ENCODE measurements at regions not wholly inside any gene's neighbourhood (a gene's known extent, or its start where the extent isn't known, plus 50 kb on each side); places are given as distances from the start of the nearest gene placed in this dataset.

GRCh38 chr2:121947674-121948073 lies 192.2 kb downstream of the TSN start:
- Histone ChIP-seq H3K36me3 (no peaks in the 10 kb centered on the region), H3K27me3 (replicated peaks; ENCODE audit: insufficient read depth) (no peaks in the 10 kb centered on the region), H3K27ac (no peak overlapping the region), H3K9me3 (no peaks in the 10 kb centered on the region), H3K4me3 (no peak overlapping the region), H3K4me1 (ENCODE audit: control insufficient read depth in 1 of 2, low read depth in 2 of 2) (no peaks in the 10 kb centered on the region)
- no peak for TF ChIP-seq CTCF (IDR thresholded peaks at IDR 0.05)
- no peak for ATAC-seq (ENCODE audit: insufficient number of reproducible peaks, low FRiP score, low read depth)
- DNase-seq (ENCODE audit: low spot score): no peak

- no peaks in the 10 kb centered on the region for H3K36me3 ChIP-seq
- H3K4me1 ChIP-seq (ENCODE audit: control insufficient read depth in 1 of 2, low read depth in 2 of 2): no peaks in the 10 kb centered on the region
- no peaks in the 10 kb centered on the region for H3K9me3 ChIP-seq
- TF ChIP-seq CTCF (IDR thresholded peaks at IDR 0.05): no peak
- ATAC-seq (ENCODE audit: insufficient number of reproducible peaks, low FRiP score, low read depth) (no peak), DNase-seq (ENCODE audit: low spot score) (no peak)
- no peaks in the 10 kb centered on the region for H3K27me3 ChIP-seq (replicated peaks; ENCODE audit: insufficient read depth)
- no peak overlapping the region for H3K27ac ChIP-seq
- H3K4me3 ChIP-seq: no peak overlapping the region
Observed at GRCh38 chr2:121949271-121949670, 193.8 kb downstream of the TSN start.

GRCh38 chr2:121955426-121955825 lies 200.0 kb downstream of the TSN start:
- Histone ChIP-seq H3K4me1 (ENCODE audit: control insufficient read depth in 1 of 2, low read depth in 2 of 2) (no peaks in the 10 kb centered on the region), H3K27me3 (replicated peaks; ENCODE audit: insufficient read depth) (no peaks in the 10 kb centered on the region), H3K36me3 (no peaks in the 10 kb centered on the region), H3K9me3 (no peaks in the 10 kb centered on the region), H3K4me3 (no peak overlapping the region), H3K27ac (no peak overlapping the region)
- no peak for DNase-seq (ENCODE audit: low spot score)
- no peak for ATAC-seq (ENCODE audit: insufficient number of reproducible peaks, low FRiP score, low read depth)
- no peak for TF ChIP-seq CTCF (IDR thresholded peaks at IDR 0.05)

- no peak for ATAC-seq (ENCODE audit: insufficient number of reproducible peaks, low FRiP score, low read depth)
- H3K4me1 ChIP-seq (ENCODE audit: control insufficient read depth in 1 of 2, low read depth in 2 of 2): no peaks in the 10 kb centered on the region
Observed at GRCh38 chr2:121955872-121956271, 200.4 kb downstream of the TSN start.

GRCh38 chr2:121960251-121960650 lies 204.8 kb downstream of the TSN start:
- no peaks in the 10 kb centered on the region for H3K36me3 ChIP-seq
- H3K4me1 ChIP-seq (ENCODE audit: control insufficient read depth in 1 of 2, low read depth in 2 of 2): no peaks in the 10 kb centered on the region
- ATAC-seq (ENCODE audit: insufficient number of reproducible peaks, low FRiP score, low read depth): no peak
- no peak for TF ChIP-seq CTCF (IDR thresholded peaks at IDR 0.05)
- H3K4me3 ChIP-seq: no peak overlapping the region
- H3K9me3 ChIP-seq: no peaks in the 10 kb centered on the region
- no peak for DNase-seq (ENCODE audit: low spot score)
- H3K27ac ChIP-seq: no peak overlapping the region
- no peaks in the 10 kb centered on the region for H3K27me3 ChIP-seq (replicated peaks; ENCODE audit: insufficient read depth)

More at GRCh38 chr2:121955872-121956271, 200.4 kb downstream of the TSN start:
- Histone ChIP-seq H3K27ac (no peak overlapping the region), H3K4me3 (no peak overlapping the region), H3K36me3 (no peaks in the 10 kb centered on the region), H3K27me3 (replicated peaks; ENCODE audit: insufficient read depth) (no peaks in the 10 kb centered on the region), H3K9me3 (no peaks in the 10 kb centered on the region)
- no peak for TF ChIP-seq CTCF (IDR thresholded peaks at IDR 0.05)
- DNase-seq (ENCODE audit: low spot score): no peak
